ENCODE measurements at regions not wholly inside any gene's neighbourhood (a gene's known extent, or its start where the extent isn't known, plus 50 kb on each side); places are given as distances from the start of the nearest gene placed in this dataset.
"Not testable (repeated sequence)": the region's sequence is repeated elsewhere in the genome, so short reads cannot be mapped to it uniquely, and the experiment has no call there.

DNA sequence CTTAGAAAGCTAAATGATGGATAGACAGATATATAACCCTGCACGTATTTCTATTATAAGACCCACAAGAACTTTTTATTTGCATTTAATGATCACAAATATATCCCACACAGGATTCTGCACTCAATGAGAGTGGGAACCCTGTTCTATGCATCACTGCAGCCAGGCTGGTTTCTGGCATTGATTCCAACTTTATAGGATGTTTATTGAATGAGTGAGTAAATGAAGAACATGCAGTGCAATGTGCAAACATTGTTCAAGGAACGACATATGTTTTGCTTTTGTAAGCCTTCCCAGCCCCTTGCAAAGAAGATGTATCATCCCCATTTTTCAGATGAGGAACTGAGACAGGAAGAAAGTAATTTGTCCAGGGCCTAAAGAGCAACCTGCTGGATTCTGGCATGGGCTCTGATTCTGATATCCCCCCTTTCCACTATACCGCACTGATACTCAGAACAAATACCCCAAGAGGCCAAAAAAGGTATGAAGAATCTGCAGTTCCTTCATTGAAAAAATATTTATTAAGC lies 246.3 kb downstream of the LACC1 start:
- no peak for DNase-seq

DNA sequence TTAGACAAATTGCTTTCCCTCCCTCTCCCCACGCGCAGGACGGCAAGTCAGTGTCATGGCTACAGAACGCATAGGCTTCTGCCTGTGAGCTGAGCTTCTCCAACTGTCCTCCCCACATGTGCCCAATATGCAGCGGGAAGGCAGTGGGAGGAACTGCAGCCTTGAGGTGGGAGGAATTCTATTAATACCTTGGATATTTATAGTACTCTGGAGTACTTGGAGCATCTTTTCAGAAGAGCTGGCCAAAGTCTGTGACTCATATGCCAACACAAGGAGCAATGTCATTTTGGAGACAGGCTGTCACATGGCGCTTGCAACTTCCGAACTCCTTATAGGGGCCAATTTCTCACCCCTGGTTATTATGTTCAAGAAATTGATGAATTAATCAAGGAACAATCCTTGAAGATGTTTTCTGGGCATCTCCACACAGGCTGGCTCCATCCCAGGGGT lies 245.0 kb upstream of the SERP2 start:
- peak in 2 of 3 donors; percentile 38 to 49 for DNase-seq

DNA sequence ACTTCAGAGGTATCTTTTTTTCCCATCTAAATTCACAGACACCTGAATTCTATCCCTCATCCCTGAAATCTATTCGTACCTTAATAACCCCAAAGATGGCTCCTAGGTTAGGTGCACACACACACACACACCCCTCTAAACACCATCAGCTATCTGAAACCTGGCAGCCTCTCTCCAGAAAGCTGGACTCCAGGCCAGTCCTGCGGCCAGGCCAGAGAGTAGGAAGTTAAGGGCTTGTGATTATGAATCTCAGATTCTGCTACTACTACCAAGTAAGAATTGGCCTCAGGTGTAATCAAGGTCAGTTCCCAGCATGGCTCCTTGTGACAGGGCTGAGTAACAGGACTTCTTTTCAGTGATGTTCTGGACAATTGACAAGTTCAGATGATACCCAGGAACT lies 244.2 kb upstream of the SERP2 start:
- DNase-seq = no peak

DNA sequence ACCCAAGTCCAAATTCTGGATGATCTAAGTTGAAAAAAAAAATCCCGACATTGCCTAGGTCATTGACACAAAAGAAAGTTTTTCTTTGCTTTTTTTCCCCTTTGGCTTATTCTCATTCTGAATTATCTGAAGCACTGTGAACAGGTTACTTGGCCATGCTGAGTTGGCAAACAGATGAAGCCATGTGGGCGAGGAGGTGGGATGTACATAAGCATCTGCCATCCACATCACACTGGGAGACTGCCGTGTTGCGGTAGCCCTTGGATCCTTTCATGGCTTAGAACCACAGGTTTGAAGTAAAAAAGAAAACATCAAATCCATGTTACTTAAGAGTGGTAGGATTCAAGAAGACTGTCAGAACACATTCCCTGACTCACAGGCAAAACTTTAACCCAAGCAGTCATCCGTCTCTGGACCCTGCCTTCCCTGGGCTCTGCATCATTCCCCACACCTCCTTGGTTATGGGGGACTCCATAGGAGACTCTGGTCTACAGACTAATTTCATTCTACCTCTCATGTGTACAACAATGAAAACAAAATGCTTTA lies 242.5 kb upstream of the SERP2 start:
- no peak for DNase-seq

DNA sequence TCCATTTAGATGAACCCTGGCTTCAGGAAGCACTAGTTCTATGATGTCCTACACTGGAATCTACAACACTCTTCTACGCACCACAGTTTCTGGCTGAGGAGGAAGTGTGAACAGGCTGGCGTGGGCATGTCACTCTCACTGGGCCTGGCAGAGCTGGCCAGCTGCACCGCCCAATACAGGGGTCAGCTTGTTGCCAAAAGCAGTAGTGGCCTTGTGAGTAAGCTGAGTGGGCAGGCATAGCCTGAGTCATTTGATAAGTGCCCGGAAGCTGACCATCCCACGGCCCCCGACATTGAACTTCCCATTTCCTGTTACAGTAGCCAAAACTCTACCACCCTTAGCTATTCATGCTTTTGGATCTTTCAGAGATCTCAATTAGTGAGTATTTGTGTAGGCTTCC lies 240.9 kb upstream of the SERP2 start:
- no peak for DNase-seq

DNA sequence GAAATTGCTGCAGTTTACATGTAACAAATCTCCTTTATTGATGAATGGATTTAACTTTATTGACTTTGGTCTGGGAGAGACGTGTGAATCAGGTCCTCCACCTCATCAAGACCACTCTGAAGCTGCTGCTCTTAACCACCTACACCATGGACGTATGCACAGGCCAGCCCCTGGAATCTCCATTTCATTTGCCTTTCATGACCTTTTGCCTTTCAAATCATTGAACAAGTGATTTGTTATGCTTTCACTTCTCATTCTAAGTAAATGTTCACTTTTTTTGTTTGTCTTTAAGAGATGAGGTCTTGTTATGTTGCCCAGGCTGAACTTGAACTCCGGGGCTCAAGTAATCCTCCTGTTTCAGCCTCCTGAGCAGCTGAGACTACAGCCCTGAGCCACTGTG lies 240.0 kb upstream of the SERP2 start:
- no peak for DNase-seq

DNA sequence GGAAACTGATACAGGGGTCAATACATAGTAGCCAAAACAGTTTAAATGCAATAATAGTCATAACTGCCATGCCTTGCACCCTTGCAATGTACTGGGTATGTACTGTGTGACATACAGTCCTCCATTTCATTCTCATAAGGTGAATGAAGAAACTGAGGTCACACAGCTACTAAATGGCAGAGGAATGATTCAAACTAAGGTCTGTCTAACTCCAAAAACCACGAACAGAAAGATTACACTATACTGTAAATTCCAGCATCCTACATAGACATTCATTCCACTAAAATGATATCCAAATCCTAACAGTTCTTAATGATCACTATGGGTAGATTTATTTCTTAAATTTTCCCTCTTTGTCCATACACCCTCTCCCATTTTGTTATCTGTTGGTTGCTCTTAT lies 238.1 kb upstream of the SERP2 start:
- DNase-seq = no peak

DNA sequence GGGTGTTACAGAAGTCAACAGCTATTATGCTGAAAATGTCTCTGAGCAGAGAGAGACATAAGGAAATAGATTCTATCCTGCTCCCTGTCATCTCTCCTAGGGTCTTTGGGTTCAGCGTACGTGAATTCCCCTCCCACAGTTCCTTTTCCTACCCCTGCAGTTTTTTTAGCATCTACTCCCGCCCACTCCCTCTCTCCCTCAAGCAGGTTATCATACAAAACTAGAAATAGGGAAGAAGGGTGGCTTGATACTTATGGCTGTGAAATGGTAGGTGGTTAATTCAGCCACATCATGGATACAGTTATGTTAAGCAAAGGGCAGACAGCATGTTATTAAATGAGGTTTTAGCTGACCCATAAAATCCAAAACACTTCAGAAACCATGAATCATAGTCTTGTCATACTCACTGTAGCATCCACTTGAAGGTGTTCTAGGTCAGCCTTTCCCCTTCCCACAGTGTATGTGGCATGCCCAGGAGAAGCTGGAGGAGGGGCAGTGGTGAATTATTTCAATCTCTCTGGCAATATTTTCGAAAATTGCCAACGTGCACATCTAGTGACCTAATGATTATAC lies 236.8 kb upstream of the SERP2 start:
- no peak for DNase-seq

DNA sequence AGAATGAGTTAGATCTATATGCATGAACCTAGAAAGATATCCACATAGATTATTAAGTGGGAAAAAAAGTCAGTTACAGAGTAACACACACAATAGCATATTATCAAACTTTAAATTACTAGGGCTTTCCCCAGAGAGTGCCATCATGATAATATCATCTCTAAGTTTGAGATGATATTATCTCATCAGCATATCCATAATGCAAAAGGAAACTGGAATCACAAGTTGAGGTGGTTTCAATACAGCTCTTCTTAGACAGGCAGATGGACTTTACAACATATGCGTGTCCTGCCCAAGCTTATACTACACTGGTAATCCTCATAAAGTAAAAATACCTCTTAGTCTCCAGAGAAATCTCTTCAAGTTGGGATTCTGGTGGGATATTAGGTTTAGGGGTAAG lies 236.2 kb upstream of the SERP2 start:
- no peak for DNase-seq

DNA sequence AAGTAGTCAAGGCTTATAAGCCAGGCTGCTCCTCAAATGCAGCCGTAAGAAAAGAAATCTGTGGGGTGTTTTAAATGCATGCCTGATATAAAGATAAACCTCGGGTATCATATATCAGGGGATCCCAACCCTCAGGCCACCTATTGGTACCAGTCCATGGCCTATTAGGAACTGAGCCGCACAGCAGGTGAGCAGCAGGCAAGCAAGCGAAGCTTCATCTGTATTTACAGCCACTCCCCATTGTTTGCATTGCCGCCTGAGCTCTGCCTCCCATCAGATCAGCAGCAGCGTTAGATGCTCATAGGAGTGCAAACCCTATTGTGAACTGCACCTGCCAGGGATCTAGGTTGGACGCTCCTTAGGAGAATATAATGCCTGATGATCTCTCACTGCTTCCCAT lies 233.5 kb upstream of the SERP2 start:
- DNase-seq = no peak

DNA sequence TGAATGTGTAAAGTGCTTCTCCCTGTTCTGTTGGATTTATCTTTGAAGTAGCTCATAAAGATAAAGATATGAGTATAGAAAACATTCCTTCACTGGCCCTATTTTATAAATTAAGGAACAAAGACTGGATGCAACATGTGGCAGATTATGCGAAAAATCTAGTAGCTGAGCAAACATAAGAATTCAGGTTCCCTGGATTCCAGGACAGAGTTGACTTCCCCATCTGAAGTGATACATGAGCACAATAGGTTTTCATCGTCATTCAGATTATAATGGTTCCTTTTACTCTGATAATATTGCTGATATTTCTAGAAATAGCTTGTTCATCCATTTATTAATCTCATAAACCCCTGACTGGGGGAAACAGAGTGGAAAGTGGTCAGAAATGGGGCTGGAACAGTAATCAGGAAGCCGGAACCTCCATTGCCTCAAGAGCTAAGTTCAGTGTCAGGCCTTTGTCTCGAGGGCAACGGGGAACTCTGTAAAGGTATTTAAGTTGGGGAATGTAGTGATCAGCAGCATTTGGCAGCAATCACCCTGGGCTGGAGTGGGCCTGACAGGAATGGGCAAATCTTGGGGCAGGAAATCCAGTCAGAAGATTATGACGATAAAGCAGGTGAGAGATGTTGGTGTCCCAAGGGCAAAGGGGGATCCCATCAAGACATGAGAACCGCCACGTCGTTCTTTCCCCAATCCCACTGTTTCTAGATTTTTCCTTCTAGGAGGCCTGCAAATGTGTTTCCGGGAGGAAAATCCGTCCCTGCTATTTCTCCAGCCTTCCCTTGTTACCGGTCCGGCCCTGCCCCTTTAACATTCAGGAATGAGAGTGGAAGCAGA lies 232.5 kb upstream of the SERP2 start:
- no peak for DNase-seq

DNA sequence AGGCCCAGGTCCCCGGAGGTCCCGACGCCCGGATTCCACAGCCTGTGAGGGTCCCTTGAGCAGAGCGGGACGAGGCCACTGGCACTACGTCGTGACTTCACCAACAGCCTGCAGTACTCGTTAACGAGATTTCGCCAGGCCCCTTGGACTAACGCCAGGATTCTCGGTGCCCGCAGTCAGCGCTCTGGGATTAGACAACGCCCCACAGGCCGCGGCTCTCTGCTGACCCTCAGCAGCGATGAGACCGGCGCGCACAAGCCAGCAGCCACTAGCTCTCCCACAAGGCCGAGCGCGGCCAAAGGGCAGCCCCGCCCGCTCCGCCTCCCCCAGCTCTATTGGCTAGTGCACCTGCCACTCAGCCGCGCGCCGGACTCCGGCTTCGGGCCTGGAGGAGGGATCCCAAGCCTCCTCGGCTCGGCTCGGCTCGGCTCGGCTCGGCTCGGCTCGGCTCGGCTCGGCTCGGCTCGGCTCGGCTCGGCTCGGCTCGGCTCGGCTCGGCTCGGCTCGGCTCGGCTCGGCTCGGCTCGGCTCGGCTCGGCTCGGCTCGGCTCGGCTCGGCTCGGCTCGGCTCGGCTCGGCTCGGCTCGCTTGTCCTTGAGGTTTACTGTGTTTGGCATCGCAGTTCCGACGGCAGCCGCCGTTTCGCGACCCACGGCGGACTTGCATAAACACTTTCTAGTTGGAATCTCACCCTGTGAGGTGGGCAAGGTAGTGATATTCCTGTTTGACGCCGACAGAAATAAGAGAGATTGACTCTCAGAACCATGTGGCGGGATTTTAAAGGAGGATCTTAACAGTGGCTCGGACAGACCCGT lies 231.7 kb upstream of the SERP2 start:
- DNase-seq = peak; percentile 92 to 98 (median 95)

DNA sequence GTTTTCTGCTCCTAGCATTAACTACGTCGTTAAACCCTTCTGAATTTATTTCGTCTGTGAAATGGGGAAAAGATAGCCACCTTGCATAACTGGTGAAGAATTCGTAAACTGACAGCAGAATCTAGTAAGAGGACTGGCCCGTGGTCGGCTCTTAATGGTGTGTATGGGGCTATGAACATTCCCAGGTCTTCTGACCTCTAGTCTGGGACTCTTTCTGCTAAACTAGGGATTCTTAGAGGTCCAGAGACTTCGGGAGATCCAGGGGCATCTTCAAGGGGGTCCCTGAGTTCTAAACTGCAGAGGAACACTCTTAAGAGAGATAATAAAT lies 231.1 kb upstream of the SERP2 start:
- DNase-seq = no peak

DNA sequence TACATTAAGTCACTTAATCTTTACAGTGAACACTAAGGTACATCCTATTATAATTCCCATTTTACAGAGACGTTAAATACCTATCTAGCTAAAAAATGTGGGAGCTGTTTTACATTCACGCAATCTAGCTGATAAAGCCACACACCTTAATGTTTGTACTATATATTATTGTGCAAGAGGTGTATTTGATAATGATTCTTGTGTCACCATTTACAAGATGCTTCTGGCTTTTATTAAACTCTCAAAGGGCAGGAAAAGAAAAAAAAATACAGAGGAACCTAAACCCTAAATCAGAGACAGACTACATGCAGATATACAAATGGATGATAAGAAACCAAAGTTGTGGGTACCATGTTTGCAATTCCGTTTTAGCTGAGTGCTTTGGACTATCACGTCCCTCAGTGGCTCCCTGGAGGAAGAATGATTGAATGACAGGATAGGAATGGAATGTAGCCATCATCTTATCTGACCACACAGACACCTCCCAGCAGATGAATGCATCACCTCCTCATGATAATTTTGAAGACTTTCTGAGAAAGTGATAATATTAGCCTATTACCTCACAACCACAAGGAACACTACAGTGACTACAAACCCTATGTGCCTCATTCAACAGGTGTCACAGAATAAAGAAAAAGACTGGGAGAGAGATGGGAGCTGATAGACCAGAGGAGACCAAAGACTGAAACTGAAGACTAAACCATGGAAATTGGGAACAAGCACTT lies 230.5 kb upstream of the SERP2 start:
- no peak for DNase-seq

DNA sequence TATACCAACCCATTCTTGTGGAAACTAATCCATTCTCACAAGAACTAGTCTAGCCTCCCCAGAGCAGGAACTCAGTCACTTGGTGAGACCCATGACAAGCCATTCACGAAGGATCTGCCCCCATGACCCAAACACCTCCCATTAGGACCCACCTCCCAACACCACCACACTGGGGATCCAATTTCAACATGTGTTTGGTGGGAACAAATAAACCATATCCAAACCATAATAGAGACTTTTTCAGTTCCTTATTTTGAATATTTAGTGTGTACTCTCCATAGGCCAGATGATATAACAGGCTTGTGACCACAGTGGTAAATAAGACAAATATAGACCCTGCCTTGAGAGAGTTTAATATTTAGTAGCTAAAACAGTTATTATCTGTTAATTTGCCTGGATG lies 227.5 kb upstream of the SERP2 start:
- DNase-seq = no peak

DNA sequence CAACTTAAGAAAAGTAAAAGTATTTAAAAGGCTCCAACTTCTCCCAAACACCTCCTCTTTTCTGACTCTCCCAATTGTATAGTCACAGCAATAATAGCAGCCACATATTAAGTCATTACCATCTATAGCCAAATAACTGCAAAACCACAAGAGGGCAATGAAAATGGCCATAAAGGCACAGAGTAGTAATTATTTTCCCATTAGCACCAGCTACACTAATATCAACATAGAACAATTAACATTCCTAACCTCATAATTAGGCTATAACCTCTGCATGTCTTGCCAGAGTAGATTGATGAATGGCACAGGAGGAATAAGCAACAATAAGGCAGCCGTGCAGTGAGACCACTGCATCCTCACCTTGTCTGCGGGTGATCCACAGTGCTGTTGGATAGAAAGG lies 226.4 kb upstream of the SERP2 start:
- no peak for DNase-seq

DNA sequence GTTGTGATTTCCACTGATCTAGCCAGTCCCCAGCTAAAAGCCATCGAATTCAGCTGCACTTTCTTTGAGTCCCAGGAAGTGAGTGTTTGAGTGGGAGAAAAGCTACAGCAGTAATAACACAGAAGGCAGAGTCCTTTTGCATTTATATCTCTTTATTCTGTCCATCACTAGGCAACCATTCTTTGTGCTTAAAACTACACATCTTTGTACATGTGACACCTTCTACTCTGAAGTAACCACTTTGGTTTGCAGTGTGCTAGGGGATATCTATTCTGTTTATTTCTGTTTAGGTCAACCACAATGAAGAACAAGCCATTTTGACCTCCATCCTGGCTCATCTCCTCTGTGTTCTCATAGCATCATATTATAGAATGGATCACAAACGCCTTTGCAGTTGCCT lies 226.0 kb upstream of the SERP2 start:
- DNase-seq = no peak

DNA sequence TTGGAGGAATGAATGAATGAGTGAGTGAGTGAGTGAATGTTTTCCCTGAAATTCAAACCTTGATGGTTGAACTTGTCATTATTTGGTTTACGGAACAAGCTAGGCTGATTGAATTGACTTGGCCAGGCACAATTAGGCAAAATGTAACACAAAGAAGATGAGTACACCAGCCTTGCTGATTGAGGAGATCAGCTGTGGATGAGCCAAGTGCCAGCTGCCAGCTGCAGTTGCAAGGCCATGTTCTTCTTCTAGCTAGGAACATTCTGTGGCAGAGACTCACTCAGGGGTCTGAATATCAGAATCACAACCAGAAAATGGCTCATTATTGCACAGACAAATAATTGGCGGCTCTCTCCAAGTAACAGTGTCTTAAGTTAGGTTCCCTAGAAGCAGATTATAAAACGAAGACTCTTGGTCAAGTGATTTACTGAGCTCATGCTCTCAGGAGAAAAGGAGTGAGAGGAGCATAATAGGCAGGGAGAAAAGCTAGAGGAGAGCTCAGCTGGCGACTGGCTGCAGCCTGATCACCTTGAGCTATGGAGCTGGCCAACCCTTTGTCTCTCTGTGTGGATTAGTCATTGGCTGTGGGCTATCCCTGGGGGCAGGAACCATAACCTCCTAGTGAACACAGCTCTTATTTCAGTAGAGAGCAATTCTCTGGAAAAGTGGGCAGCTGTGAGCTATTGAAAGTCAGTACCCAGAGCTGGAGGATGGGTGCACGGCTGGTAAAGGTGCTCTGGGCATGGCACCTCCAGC lies 225.3 kb upstream of the SERP2 start:
- peak in 1 of 3 donors; percentile 40 for DNase-seq

DNA sequence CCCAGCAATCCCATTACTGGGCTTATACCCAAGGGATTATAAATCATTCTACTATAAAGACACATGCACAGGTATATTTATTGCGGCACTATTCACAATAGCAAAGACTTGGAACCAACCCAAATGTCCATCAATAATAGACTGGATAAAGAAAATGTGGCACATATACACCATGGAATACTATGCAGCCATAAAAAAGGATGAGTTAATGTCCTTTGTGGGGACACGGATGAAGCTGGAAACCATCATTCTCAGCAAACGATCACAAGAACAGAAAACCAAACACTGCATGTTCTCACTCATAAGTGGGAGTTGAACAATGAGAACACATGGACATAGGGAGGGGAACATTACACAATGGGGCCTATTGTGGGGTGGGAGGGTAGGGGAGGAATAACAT lies 224.4 kb upstream of the SERP2 start:
- not testable (repeated sequence) for DNase-seq

DNA sequence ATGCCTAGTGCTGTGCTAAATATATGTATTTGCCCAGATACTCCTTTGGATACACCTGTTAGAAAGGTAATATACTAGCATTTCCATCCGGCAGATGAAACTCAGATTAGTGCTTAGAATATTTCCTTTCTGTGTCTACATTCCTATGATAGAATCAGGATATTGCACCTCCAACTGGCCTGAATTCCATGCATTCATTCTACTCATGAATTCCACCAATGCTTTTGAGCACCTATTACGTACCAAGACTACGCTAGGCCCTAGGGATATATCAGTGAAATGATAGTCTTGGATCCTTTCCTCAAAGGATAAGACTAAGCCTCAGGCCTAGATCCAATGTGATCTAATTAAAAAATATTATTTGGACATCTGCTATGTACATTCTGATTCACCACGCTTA lies 223.8 kb upstream of the SERP2 start:
- DNase-seq = no peak

DNA sequence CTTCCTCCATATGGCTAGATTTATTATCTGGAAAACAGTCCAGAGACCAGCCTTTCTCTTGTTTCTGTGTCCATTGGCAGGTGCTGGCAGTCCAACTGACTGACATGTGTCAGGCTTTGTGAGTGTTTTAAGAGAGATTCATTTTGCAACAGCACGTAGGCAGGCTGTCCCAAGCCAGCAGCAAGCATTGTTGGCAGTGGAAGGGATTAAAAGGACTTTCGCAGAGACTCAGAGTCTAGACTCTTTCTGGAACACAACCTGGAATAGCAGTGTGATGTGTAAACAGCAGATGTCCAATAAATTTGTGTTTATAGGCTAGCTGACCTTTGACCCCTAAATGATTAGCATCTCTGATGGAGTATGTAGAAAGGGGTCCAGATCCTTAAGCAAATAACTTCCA lies 222.2 kb upstream of the SERP2 start:
- no peak for DNase-seq
